MCF 10A (cell line): ENCODE measurements at regions not wholly inside any gene's neighbourhood (a gene's known extent, or its start where the extent isn't known, plus 50 kb on each side); places are given as distances from the start of the nearest gene placed in this dataset.

Experiments
- BruUV-seq: library from RNA; stranded (reverse); fragments of 400-500 nt; replicated peaks from 2 replicates; lab custom pipeline; 2021; lab: Mats Ljungman, UMichigan
- CTCF ChIA-PET: fragments of 300-600 bp; sonication (Branson Sonifier 250); formaldehyde crosslinking; extraction: SDS; loops from one replicate; lab custom pipeline; 2021; ENCODE audit warnings: antibody characterized with exemption, inconsistent platforms; lab: Yijun Ruan, JAX
- POLR2A ChIA-PET: fragments of 300-600, 350-650 bp; sonication (Branson Sonifier 250); formaldehyde crosslinking; extraction: SDS; loops from one replicate; lab custom pipeline; 2020; ENCODE audit warnings: antibody characterized with exemption, inconsistent platforms; lab: Yijun Ruan, JAX
- DNase-seq: peaks from one replicate; pipeline ENCODE4 v3.0.0-alpha.2; 2018; ENCODE audit not compliant: unreplicated experiment
- H3K27ac Mint-ChIP-seq: one replicate; pipeline ENCODE4 v1.8.0; 2022; ENCODE audit warnings: mild to moderate bottlenecking, low read depth, mixed read lengths; ENCODE audit not compliant: unreplicated experiment
- H3K27me3 Mint-ChIP-seq: one replicate; pipeline ENCODE4 v1.8.0; 2022; ENCODE audit warnings: mixed read lengths; ENCODE audit not compliant: insufficient read depth, unreplicated experiment
- H3K36me3 Mint-ChIP-seq: one replicate; pipeline ENCODE4 v1.8.0; 2022; ENCODE audit warnings: mild to moderate bottlenecking, moderate library complexity, mixed read lengths; ENCODE audit not compliant: insufficient read depth, unreplicated experiment
- H3K4me1 Mint-ChIP-seq: one replicate; pipeline ENCODE4 v1.8.0; 2022; ENCODE audit warnings: mixed read lengths; ENCODE audit not compliant: insufficient read depth, unreplicated experiment
- H3K4me3 Mint-ChIP-seq: one replicate; pipeline ENCODE4 v1.8.0; 2022; ENCODE audit warnings: mild to moderate bottlenecking, moderate library complexity, mixed read lengths; ENCODE audit not compliant: unreplicated experiment
- H3K9me3 Mint-ChIP-seq: one replicate; pipeline ENCODE4 v1.8.0; 2022; ENCODE audit warnings: mixed read lengths; ENCODE audit not compliant: unreplicated experiment
- CTCF ChIP-seq: fragments of 200-600 bp; IDR thresholded peaks from one replicate; pipeline ENCODE4 v1.8.0; 2022; ENCODE audit warnings: antibody characterized with exemption, mild to moderate bottlenecking; ENCODE audit not compliant: unreplicated experiment
- intact Hi-C: fragments of 100-400 bp; cut with micrococcal nuclease; formaldehyde crosslinking; loops from 2 replicates; pipeline ENCODE4 v1.14.1; 2022

DNA sequence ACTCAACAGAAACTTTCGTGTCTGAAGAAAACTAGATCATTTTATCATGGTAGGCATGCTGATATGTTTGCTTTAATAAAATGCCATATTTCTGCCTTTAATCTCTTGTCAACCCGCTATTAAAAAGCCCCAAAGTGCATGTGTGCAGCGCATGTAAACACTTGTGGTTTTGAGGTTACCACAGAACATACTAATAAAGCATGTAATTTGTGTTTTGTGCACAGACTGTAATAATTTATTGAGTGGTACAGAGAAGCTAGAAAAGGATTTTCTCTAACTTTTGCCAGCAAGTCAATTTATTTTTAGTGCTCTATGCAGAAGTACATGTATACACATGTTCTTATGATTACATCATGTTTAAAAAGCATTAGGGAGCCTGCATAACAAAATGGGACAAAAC, 349.9 kb upstream of the SLC35B3 start:
- H3K4me3 Mint-ChIP-seq: no peak overlapping the region
- no peaks in the 10 kb centered on the region for H3K9me3 Mint-ChIP-seq
- intact Hi-C loops: no loop called here
- no peaks in the 10 kb centered on the region for H3K36me3 Mint-ChIP-seq
- POLR2A ChIA-PET: interaction anchor here (1.2 to 1.3 kb wide), 2 partner anchors 18 to 21 kb away, joined by 3 read pairs; no protein-coding TSS in a partner anchor
- BruUV-seq: no TSS peak
- no peak for TF ChIP-seq CTCF
- no peak for DNase-seq
- no peak overlapping the region for H3K27ac Mint-ChIP-seq
- no peaks in the 10 kb centered on the region for H3K27me3 Mint-ChIP-seq
- CTCF ChIA-PET: interaction anchor here (0.6 kb wide), 1 partner anchor 1237 kb away, joined by 3 read pairs; no protein-coding TSS in a partner anchor
- H3K4me1 Mint-ChIP-seq: peaks cover 13% of the 10 kb centered on the region

DNA sequence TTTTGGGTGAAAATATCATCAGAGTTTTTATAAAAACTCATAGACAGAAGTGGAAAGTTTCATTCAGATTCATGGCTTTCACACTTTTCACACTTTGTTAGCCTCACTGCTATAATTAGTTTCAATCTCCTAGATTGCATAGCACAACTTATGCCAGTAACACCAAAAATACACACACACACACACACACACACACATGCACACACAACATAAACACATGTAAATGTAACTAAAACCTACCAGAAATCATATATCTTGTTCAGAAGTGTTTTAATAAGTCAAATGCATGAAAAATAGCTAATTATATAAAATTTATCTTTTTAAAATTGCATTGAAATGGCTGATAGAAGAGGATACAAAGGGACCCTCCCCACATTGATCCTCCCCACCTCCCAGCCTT, 347.8 kb upstream of the SLC35B3 start:
- no TSS peak for BruUV-seq
- intact Hi-C loops: no loop called here
- Mint-ChIP-seq H3K4me3 (no peak overlapping the region), H3K27me3 (no peaks in the 10 kb centered on the region), H3K9me3 (no peaks in the 10 kb centered on the region), H3K36me3 (no peaks in the 10 kb centered on the region), H3K27ac (no peak overlapping the region), H3K4me1 (peaks cover 13% of the 10 kb centered on the region)
- TF ChIP-seq CTCF: no peak
- POLR2A ChIA-PET: interaction anchor here (0.7 kb wide), 1 partner anchor 159 kb away, joined by 4 read pairs; no protein-coding TSS in a partner anchor
- no peak for DNase-seq
- CTCF ChIA-PET: interaction anchor here (0.6 to 0.7 kb wide), 2 partner anchors 67 to 200 kb away, joined by 3 read pairs; no protein-coding TSS in a partner anchor

DNA sequence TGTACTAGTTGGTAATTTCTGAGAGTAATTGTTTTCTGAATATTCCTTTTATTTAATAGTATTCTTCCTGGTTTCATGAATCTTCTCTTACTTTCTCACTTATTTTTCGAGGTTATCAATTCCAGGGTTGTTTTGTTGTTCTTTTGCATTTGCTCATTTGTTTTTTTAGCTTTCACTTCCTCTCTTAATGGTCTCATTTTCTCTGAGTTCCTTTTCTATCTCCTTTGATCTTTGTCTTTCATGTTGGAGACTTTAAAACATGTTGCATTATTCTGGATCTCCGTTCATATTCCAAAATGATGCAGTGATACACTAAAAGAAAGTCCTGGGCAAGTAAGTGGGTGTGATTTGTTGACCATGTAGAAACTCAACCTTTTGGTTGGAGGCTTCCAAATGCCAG, 345.3 kb upstream of the SLC35B3 start:
- ChIA-PET CTCF (no interaction called here), POLR2A (interaction anchor here (0.6 to 0.7 kb wide), 2 partner anchors 11 to 101 kb away, joined by 3 read pairs; no protein-coding TSS in a partner anchor)
- no peaks in the 10 kb centered on the region for H3K36me3 Mint-ChIP-seq
- no peak overlapping the region for H3K27ac Mint-ChIP-seq
- no peak overlapping the region for H3K4me3 Mint-ChIP-seq
- peaks cover 6% of the 10 kb centered on the region for H3K9me3 Mint-ChIP-seq
- no TSS peak for BruUV-seq
- H3K4me1 Mint-ChIP-seq: peaks cover 12% of the 10 kb centered on the region
- TF ChIP-seq CTCF: no peak
- no peaks in the 10 kb centered on the region for H3K27me3 Mint-ChIP-seq
- no peak for DNase-seq
- intact Hi-C loops: no loop called here

- no peak for TF ChIP-seq CTCF
- Mint-ChIP-seq H3K4me3 (no peak overlapping the region), H3K27me3 (no peaks in the 10 kb centered on the region), H3K4me1 (no peaks in the 10 kb centered on the region), H3K27ac (no peak overlapping the region), H3K9me3 (no peaks in the 10 kb centered on the region), H3K36me3 (no peaks in the 10 kb centered on the region)
- DNase-seq: no peak
- BruUV-seq: no TSS peak
- ChIA-PET POLR2A (no interaction called here), CTCF (no interaction called here)
- intact Hi-C loops: no loop called here
These were observed 329.4 kb upstream of the SLC35B3 start for GRCh38 chr6:8764733-8765132.
